ENCODE measurements at regions not wholly inside any gene's neighbourhood (a gene's known extent, or its start where the extent isn't known, plus 50 kb on each side); places are given as distances from the start of the nearest gene placed in this dataset.

DNA sequence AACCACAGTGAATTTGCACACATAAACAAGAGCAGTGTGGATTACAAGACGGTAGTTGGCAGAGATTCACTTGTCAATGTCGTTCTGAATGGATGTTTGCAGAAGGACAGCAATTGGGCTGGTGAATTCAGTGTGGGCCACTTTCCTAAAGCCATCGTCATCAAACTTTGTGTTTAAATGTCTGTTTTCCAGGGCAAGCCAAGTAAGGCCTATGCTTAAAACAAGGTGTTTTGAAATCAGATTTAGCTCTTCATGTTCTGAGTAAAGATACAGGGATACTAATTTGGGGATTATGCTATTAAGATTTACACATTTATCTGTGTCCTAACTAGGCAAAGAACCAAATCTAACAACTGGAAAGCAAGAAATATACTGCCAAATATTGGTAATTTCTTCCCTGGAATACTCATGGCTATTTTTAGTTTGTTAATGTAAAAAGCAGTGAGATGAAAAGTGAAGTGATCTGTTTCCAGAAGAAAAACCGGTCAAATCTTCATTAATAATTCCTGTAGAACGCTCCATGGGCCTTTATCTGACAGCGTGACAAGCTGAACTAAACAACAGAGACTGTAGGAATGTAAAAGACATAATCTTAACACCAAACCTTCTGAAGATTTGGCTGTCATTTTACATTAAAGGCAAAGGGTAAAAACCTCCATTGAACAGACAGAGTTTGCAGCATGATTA is 175.7 kb downstream of the ICOS start:
- TF ChIP-seq, protein P1, sequence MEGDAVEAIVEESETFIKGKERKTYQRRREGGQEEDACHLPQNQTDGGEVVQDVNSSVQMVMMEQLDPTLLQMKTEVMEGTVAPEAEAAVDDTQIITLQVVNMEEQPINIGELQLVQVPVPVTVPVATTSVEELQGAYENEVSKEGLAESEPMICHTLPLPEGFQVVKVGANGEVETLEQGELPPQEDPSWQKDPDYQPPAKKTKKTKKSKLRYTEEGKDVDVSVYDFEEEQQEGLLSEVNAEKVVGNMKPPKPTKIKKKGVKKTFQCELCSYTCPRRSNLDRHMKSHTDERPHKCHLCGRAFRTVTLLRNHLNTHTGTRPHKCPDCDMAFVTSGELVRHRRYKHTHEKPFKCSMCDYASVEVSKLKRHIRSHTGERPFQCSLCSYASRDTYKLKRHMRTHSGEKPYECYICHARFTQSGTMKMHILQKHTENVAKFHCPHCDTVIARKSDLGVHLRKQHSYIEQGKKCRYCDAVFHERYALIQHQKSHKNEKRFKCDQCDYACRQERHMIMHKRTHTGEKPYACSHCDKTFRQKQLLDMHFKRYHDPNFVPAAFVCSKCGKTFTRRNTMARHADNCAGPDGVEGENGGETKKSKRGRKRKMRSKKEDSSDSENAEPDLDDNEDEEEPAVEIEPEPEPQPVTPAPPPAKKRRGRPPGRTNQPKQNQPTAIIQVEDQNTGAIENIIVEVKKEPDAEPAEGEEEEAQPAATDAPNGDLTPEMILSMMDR (conservative IDR thresholded peaks at IDR 0.05; ENCODE audit: low read depth, low read length), result no peak
- no peak overlapping the region for H3K4me3 ChIP-seq (ENCODE audit: low read length)

DNA sequence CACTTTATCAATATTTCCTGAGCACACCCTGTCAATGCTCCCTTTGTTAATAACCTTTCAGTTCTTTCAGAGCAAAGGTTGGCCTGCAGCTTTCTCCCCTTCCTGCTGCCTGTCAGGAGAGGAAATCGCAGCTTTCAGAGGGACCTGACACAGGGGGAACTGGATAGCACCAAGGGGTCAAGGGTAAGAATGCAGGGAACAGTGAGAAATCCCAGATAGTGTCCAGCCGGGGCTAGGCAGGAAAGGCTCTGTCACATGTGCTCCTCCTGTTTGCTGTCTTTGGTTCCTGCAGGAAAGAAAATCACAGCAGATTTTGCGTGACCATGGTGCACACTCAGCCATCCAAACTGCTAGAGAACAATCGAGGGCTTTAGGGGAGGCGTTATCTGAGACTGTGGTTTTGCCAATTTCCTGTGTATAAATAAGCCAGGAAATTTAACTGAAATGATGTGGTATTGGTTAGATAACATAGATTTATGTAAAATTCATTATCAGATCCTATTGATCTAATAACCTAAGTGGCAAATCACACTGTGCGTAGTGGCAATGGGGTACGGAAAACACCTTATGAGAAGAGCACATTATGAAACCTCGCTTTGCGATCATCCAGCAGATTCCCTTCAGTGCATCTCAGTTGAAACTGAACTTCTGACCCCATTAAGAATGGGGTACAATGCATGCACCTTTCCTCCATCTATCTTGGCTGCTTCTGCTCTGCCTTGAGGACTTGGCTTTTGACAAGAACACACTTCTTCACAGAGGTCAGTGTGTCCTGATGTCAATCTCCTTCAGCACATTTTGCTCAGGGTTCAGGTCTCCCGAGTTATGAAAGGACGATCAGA is 178.0 kb downstream of the ICOS start:
- DNase-seq (ENCODE audit: low read depth), result no peak
- TF ChIP-seq, protein P1 (conservative IDR thresholded peaks at IDR 0.05; ENCODE audit: low read depth, low read length), result no peak
- no peak overlapping the region for H3K4me3 ChIP-seq (ENCODE audit: low read length)

More for the DNA sequence above, 175.7 kb downstream of the ICOS start:
- no peak for DNase-seq (ENCODE audit: low read depth)

DNA sequence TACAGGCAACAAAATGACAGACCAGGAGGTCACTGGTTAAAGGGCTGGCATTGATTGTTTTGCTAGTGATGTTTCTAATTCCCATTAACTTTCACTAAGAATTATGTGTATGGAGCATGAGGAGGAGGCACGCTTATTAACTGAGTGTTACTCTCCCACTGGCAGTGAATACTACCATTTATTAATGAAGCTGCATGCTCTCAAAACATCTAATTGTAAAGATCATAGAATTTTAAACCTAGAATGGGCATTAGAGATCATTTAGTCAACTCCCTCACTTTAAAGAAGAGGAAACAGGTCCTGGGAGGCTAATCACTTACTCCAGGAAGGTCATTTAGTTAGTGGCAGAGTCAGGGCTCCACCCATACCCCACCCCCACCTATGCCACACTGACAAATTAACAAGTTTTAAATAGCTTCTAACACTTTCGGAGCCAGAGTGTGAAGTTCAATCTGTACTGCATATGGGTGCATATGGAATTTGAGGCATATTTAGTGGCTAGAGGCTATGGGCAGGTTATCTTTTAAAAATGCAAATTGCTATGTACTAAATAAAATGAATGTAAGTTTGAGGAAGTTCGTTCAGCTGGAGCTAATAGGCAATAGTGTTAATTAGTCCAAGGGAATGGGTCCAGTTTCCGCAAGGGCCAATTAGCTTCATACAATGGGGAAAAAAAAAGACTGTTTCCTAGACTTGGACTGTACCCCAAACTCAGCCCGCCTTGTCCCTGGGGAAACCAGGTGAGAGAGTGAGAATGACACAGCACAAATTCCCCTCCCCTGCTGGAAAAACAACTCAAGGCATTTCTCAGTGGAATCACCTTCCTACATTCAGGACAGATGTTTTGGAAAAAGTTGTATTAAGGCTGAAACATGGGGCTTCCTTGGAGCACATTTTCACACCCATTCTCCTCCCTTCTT is 178.8 kb downstream of the ICOS start:
- TF ChIP-seq, protein P1 (conservative IDR thresholded peaks at IDR 0.05; ENCODE audit: low read depth, low read length), result no peak
- H3K4me3 ChIP-seq (ENCODE audit: low read length), result no peak overlapping the region
- DNase-seq (ENCODE audit: low read depth), result no peak

DNA sequence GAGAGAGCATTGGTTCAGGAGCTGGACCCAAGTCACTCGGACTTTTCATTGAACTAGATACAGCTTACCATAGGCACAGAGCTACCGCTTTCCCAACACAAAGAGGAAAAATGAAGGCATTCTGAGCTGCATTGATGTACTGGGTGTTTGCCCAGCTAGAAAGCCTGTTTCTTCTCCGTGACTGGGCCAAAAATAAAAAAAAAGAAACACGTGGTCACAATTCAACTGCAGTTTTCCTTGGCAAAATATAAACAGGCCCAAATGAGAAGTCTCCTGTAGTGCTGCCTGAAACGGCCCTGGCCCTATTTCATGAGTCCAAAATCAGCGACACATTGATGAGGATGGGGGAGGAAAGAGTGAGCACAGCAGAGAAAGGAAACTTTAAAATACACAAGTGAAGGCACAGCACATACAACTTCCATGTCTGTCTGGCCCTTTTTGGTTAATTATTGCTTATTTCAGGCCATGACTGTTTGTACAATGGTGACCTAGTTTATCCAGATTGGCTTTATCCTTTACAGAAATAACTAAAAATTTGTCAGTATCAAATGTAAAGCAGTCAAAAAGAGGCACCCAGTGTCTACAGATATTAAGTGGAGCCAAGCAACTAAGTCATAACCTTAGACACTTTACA is 179.7 kb downstream of the ICOS start:
- H3K4me3 ChIP-seq (ENCODE audit: low read length), result no peak overlapping the region
- DNase-seq (ENCODE audit: low read depth), result no peak
- TF ChIP-seq, protein P1 (conservative IDR thresholded peaks at IDR 0.05; ENCODE audit: low read depth, low read length), result no peak

DNA sequence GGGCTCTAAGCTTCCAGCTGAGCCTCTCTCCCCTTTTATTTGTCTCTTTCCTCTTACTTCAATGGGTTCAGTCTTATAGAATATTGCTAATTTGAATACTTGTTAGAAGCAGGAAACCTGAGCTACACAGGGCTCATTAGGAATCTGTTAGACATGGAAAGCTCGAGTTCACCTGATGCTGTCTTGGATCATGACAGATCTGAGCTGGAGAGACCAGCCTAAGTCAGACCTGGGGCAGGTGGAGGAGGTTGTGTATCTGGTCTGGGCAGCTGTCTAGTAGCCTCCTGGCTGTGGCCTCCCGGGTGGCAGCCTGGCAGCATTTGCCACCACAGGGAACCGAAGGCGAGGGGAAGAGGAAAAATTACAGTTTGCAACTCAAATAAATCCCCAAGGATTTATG is 185.9 kb downstream of the ICOS start:
- DNase-seq (ENCODE audit: low read depth), result no peak
- TF ChIP-seq, protein P1 (conservative IDR thresholded peaks at IDR 0.05; ENCODE audit: low read depth, low read length), result no peak

DNA sequence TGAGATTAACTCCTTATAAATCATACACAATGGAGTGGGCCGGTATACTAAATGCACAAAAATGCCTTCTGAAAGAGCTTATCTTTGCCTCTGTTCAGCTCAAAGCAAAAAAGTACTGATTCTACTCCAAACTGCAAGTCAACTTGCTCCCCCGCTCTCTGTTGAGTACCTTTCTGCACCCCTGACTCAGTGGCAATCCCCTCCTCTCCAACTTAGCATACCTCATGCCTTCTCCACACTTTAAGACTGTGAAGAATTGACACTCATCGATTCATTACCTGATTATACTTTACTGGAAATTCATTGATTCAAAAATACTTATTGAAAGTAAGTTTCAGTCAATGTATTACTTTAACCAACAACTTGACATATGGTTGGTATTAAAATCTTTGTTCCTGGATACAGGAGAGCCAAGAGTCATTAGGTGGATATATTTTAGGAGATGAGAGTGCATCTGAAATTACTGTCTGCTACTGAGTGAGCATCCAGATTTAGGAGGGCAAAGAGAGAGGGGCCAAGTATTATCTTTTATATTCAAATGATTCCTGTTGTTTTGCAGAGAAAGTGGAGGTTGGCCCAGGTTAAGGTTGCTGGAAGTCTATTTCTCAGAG is 187.7 kb downstream of the ICOS start:
- DNase-seq (ENCODE audit: low read depth), result no peak
- TF ChIP-seq, protein P1 (conservative IDR thresholded peaks at IDR 0.05; ENCODE audit: low read depth, low read length), result no peak
- H3K4me3 ChIP-seq (ENCODE audit: low read length), result no peak overlapping the region

More for the DNA sequence above, 185.9 kb downstream of the ICOS start:
- no peak overlapping the region for H3K4me3 ChIP-seq (ENCODE audit: low read length)

Data from retinal pigment epithelial cell (primary cell).